ENCODE measurements at regions not wholly inside any gene's neighbourhood (a gene's known extent, or its start where the extent isn't known, plus 50 kb on each side); places are given as distances from the start of the nearest gene placed in this dataset.

GRCh38 chr3:166582236-166582635 lies 745.0 kb upstream of the BCHE start:
- TF ChIP-seq CTCF (IDR thresholded peaks at IDR 0.05) (no peak), EZH2phosphoT487 (IDR thresholded peaks at IDR 0.05) (no peak), EZH2 (IDR thresholded peaks at IDR 0.05) (no peak)
